GM19043 (cell line): ENCODE measurements at regions not wholly inside any gene's neighbourhood (a gene's known extent, or its start where the extent isn't known, plus 50 kb on each side); places are given as distances from the start of the nearest gene placed in this dataset.
A peak's percentile ranks its signal among the peaks of the same experiment; 100 is the strongest.
"Not testable (repeated sequence)": the region's sequence is repeated elsewhere in the genome, so short reads cannot be mapped to it uniquely, and the experiment has no call there.

Experiments
- ATAC-seq: cut with Tn5 transposase; IDR thresholded peaks from one replicate; pipeline ENCODE4 v1.9.1; 2021; ENCODE audit warnings: low read depth; ENCODE audit not compliant: unreplicated experiment

DNA sequence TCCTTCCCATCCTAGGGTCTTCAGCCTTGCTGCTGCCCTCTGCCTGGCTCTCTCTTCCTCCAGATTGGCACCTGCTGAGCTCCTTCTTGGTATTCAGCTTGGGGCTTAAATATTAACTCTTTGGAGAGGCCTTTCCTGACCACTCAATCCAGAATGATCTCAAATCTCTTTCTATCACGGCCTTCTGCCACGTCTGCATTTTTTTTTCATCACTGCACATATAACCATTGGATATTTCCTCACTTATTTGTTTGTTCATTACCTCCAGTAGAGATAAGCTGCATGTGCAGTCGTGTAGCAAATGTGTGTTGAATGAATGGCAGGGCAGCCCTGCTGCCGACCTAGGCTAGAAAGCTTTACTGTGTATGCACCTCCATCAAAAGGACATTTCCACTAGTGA is 51.6 kb upstream of the MPP7 start:
- ATAC-seq, result no peak

DNA sequence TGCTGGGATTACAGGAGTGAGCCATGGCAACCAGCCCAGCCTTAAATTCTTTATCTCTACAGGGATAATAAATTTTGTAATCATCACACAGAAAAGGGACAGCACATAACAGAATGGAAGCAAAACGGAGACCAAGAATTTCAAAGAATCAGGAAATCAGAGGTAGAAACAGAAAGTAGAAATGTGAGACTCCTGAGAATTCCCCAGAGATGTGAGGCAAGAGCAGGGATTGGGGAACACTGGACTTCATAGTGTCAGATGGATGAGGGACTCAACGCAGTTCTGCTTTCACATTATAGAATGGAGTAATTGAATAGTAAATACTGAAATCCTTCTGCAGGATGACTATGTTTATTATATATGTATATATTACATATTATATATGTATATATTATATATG is 52.5 kb upstream of the MPP7 start:
- no peak for ATAC-seq

DNA sequence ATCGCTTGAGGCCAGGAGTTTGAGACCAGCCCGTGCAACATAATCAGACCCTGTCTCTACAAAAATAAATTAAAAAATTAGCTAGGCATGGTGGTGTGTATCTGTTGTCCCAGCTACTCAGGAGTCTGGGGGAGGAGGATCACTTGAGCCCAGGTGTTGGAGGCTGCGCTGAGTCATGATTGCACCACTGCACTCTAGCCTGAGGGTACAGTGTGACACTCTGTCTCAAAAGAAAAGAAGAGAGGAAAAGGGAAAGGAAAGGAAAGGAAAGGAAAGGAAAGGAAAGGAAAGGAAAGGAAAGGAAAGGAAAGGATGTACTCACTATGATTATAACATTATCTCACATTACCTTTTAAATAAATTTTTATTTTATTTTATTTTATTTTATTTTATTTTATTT is 56.5 kb upstream of the MPP7 start:
- ATAC-seq, result no peak

DNA sequence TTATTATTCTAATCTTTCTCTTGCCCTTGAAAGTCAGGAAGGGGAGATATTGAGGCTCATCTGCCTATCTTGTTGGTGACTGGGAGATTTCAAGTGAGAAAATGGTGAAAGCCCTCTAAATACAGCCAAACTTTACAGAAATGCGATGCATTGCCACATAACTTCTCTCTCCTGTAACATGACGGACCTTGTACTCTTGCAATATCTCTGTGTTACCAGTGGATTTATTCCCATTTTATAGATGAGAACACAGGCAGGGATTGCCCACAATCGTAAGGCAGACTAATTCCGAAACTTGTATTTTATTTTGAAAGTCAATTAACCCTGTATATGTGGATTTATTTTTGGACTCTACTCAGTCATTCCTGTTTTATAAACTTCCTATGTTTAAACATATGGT is 57.3 kb upstream of the MPP7 start:
- ATAC-seq, result no peak

DNA sequence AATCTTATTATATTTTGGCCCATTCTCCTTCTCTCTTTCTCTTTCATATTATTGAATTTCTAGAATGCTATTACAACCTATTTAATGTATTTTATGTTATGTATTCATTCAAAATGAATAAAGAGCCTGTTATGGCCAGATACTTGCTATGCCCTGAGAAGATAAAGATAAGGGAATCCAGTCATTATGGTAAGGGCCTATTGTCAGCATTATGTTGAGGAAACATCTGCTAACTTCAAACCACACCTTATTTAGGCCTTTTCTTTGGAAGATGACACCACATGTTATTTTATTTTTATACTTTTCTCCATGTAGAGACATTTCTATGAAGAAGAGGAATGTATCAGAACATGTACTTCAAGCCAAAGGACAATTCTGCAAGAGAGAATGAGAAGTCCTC is 60.5 kb upstream of the MPP7 start:
- no peak for ATAC-seq

DNA sequence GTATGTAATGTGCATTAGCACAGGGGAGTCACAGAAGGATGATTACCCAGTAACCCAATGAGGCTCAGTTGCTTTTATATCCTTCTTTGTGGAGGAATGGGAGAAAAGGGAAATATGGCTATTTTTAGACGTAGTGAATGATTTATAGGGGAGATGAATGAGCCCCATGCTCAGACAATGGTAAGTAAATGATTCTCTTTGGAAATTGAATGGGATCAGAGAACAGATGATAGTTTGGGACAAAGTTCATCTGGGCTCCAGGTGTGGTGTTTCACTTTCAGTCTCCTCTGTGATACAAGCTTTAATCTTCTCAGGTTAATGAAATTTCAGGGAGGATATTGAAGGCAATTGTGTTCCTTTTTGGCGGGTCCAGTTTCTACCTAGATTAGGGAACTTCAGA is 63.0 kb upstream of the MPP7 start:
- no peak for ATAC-seq

DNA sequence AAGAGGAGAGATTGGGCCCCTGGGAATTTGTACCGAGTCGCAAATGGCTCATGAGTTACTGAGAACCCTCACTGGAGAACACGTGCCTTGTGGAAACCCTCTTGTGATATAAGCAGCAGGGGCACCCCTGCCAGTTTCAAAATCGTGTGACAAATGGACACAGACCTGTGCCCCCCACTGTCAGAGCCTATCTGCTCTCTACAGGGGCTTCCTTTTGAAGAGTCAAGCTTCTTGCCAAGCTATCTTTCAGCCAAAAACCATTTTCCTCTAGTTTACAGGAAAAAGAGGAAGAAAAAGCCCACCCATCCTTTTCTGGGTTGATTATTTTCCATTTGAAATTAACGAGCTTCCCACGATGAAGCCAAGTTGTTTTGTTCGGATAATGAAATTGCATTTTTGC is 64.1 kb upstream of the MPP7 start:
- no peak for ATAC-seq

DNA sequence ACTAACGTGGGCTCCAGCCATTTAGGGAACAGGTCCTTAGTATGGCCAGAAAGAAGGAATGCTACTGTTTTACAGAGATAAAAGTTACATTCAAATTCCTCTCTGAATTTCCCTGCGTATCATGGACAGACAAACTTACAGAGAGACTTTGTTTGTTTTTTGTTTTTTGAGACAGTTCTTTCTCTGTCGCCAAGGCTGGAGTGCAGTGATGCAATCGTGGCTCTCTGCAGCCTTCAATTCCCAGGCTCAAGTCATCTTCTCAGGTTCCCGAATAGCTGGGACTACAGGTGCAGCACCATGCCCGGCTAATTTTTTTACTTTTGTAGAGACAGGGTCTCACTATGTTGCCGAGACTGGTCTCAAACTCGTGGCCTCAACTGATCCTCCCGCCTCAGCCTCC is 64.5 kb upstream of the MPP7 start:
- no peak for ATAC-seq

DNA sequence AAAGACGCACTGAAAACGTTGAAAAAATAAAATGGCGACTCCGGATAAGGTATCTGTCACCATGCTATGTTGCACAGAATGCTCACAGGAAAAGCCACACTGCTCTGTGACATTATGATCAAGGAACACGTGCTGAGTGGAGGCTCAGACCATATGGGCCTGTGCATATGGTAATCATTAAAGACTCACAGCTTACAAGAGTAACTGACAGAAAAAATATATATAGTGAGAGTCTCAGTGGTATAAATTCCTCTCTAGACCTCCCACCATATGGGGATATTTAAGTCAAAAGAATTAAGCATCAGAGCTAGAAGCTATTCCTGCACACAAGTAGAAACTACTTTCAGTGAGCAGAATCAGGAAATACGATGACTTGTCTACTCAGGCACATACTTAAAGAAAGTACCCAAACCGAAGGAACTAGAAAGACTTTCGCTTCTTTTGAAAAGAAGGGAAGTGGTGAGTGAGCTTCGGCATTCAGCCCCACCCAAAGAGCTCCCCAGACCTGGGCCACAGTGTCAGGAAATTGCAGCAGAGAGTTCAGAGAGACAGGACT is 65.1 kb upstream of the MPP7 start:
- peak; percentile 98 for ATAC-seq

DNA sequence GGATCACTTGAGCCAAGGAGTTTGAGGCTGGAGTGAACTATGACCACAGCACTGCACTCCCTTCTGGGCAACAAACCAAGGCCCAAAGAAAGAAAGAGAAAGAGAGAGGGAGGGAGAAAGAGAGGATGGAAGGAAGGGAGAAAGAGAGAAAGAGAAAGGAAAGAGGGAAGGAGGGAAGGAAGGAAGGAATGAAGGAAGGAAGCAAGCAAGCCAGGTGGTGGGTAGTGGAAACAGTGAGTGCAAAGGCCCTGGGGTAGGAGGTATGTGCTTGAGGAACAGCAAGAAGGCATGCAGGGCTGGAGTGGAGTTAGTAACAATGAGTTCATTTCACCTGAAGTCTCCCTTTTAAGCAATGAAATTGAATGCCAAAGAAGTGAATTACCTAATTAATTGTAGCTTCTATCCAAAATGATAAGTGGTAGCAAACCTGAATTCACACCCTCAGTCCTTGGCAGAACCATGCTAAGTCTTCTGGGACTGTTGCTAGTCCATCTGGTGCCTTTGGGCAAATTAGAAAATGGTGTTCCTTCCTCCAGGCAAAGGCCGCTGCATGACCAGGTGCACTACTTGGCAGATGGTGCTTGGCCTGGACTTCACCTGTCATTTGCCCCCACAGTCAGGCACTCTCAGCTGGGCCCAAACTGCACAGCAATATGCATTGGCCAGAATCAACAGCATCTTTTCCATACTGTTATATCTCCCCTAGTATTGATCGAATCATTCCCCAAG is 67.4 kb upstream of the MPP7 start:
- no peak for ATAC-seq

DNA sequence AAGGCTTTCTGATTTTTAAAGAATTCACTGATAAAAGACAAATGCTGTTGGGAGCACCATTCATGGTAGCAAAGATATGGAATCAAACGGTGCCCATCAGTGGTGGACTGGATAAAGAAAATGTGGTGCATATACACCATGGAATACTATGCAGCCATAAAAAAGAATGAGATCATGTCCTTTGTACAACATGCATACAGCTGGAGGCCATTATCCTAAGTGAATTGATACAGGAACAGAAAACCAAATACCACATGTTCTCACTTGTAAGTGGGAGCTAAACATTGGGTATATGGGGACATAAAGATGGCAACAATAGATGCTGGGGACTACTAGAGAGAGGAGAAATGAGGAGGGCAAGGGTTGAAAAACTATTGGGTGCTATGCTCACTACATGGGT is 68.8 kb upstream of the MPP7 start:
- ATAC-seq, result not testable (repeated sequence)

DNA sequence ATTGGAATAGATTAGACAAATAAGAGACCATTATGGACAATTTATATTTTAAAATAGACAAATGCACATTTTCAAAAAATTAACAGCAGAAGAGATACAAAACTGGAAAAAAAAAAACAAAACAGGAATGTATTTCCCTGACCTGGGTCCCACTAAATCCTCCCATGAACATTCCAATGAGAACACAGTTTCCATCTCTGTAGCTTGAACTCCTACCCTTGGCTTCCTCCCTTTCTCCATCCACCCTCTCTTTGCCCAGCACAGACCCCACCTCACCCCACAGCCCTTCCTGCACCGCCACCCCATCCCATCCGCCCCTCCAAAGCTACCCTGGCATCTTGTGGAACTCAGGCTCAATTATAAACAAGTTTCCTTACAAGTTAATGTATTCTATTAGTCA is 71.2 kb upstream of the MPP7 start:
- no peak for ATAC-seq

DNA sequence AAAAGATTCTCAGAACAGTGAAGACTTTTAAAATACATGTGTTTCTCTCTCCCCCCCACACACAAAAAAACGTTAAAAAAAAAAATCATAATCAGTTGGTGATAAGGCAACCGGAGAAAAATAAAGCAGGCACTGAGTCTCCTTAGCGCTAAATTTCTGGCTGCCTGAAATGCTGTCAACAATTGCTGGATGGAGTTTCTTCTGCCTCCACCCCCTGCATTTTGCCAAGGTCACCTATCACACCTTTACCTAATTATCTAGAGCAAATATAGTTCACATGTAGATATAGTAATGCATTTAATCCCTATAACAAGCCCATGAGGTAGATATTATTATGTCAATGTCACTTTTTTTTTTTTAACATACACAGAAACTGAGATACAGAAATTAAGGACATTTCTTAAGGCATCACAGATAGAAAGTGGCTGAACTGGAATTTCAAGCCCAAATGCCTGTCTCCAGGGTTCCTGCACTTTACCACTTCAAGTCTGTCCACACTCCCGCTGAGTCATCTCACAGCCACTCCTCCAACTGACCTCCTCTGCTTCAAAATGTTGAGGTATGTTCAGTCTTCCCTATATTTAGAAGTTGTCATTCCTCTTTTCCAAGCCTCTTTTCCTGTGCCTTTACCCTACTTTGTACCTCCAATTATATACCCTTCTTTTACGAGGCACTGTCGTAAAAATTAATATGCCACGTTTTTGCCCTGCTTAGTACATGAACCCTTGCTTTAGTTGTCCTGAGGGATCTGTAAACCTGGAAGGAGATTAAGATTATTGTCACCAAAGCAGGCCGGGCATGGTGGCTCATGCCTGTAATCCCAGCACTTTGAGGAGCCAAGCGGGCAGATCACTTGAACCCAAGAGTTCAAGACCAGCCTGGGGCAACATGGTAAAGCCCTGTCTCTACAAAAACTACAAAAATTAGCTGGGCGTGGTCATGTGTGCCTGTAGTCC is 72.8 kb upstream of the MPP7 start:
- no peak for ATAC-seq

DNA sequence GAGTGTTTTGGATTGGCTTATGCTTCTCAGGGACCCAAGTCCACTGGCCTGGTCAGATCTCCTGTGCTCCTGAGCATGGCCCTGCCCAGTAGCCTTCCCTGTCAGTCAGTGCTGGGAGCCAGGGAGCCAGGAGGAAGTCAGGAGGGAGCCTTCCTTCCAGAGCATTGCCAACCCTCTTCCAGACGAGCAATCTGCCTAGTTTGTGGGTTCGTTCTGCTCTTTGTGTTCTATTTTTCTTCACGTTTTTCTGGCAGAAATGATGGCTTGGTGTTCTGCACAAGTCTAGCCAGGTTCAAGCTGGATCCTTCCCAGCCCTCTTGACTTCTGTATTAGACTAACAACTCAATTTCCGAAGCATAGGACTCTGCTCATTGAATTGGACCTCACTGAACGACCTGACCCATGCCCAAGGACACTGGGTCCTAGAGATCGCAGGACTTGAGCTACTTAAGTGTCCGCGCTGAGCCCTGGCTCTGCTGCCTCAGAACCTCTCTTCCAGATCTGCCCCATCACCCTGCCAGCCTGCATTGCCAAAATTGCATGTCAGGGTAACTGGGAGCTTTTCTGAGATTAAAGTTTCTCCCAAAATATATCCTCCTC is 76.2 kb upstream of the MPP7 start:
- ATAC-seq, result no peak

DNA sequence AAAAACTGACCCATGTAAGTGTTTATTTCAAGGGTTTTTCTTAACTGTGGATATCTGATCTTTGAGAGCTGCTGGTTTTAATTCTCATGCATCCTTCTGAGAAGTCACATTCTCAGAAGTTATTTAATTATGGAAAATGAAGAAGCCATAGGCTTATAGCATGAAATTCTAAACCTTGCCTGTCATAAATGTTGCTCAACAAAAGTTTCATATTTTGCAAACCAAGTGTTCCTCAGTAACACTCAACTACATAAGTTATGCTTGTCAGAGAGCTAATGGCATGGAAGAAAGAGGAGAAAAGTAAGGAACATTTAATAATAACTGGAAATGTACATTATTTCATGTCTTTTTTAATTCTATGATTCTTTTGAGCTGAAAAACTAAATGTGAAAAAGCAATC is 78.6 kb upstream of the MPP7 start:
- ATAC-seq, result no peak

DNA sequence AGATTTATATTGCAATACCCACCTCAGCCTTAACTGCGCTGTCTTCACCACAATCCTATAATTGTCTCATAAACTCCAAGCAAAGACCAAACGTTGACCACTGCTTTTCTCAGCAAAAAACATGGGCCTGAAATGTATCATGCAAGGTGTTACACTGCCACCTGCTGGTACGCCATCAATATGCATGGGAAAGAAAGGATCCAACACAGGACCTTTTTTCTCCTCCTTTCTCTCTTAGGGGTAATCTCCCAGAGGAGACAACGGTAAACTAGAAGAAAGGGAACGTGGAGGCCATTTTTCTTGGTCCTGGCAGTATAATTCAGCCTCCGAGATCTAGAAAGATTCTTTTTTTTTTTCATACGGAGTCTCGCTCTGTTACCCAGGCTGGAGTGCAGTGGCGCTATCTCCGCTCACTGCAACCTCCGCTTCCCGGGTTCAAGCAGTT is 79.1 kb upstream of the MPP7 start:
- ATAC-seq, result peak; percentile 76

DNA sequence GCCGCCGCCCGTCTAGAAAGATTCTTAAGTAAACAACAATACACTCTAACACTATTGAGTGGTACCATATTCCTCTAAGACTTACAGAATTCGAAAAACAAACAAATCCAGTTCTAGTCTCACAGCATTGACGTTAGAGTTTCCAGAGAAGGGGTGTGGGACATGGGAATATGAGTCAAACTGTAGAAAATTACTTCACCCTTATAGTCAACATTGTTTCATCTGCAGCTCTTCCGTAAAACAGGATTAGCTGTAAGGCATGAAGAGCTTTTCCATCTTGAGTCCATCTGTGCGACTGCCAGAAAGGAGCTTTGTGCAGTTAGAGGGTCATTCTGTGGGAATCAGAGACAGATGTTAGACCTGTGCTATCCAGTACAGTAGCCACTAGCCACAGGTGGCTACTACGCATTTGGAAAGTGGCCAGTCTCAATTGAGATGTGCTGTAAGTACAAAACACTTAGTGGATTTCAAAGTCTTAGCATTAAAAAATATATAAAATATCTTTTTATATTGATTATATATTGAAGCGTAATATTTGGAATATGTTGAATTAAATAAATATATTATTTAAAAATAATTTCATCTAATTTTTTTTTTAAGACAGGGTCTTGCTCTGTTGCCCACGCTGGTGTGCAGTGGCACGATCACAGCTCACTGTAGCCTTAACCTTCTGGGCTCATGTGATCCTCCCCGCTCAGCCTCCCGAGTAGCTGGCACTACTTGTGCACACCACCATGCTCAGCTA is 79.8 kb upstream of the MPP7 start:
- ATAC-seq, result no peak

DNA sequence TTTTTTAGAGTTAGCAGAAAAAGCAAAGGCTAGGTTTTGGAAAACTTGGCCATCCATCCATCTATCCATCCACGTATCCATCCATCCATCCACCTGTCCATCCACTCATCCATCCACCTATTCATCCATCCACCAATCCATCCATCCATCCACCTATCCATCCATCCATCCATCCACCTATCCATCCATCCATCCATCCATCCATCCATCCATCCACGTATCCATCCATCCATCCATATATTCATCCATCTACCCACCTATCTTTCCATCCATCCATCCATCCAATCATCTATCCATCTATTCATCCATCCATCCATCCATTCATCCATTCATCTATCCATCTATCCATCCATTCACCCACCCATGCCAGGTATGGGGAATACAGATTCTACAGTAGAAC is 81.7 kb upstream of the MPP7 start:
- no peak for ATAC-seq

DNA sequence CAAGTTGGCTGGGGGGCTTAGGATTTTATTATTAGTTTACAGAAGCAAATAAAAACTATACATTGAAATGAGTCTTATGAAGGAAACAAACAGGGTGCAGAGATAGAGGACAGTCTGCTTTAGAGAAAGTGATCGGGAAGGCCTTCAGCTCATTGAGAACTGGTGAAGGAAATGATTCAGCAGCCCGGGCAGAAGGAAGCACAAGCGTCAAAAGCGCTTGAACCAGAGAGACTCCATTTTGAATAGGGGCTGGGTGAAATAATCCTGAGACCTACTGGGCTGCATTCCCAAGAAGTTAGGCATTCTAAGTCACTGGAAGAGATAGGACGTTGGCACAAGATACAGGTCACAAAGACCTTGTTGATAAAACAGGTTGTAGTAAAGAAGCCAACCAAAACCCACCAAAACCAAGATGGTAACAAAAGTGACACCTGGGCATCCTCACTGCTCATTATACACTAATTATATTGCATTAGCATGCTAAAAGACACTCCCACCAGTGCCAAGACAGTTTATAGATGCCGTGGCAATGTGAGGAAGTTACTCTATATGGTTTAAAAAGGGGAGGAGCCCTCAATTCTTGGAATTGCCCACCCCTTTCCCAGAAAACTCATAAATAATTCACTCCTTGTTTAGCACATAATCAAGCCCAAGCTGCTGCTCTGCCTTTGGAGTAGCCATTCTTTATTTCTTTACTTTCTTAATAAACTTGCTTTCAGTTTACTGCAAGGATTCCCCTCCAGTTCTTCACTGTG is 83.1 kb upstream of the MPP7 start:
- ATAC-seq, result no peak

DNA sequence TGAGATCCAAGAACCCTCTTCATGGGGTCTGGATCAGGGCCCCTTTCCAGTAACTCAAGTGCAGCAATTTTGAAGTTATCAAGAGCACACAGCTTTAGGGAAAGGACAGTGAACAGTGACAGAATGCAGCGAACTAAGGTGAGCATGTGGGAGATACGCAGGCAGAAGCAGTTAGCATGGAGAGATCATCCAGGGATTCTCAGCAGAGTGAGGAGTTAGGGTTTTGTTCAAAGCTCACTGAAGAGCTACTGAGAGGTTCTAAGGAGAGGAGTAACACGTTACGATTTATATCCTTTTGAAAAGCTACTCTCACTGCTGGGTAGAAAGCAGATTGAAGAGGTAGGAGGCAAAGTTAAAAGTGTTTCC is 83.6 kb upstream of the MPP7 start:
- no peak for ATAC-seq
